K562 (cell line): ENCODE measurements at regions not wholly inside any gene's neighbourhood (a gene's known extent, or its start where the extent isn't known, plus 50 kb on each side); places are given as distances from the start of the nearest gene placed in this dataset.
A peak's percentile ranks its signal among the peaks of the same experiment; 100 is the strongest.

Source experiments
- ARID2 ChIP-seq: fragments of 450-650 bp; IDR thresholded peaks from 2 replicates; pipeline ENCODE4 v1.6.1; 2017; ENCODE audit warnings: antibody characterized with exemption, mild to moderate bottlenecking
- CEBPG ChIP-seq, 3 experiments: fragments of 200-800 bp in 1 of 3; sonication (Bioruptor generic) in 1 of 3; sonication (generic) in 1 of 3; formaldehyde crosslinking in 1 of 3; IDR thresholded peaks in 2 of 3; conservative IDR thresholded peaks in 1 of 3; 2 replicates each; pipeline versions ENCODE4 v1.6.1 to v1.8.0; 2016 to 2022; ENCODE audit warnings: missing compliant biosample characterization in 2 of 3, missing genetic modification characterization in 2 of 3, mild to moderate bottlenecking in 1 of 3, missing genetic modification reagents in 1 of 3
- HMGN3 ChIP-seq: IDR thresholded peaks from 2 replicates; pipeline ENCODE4 v1.6.1; 2011; ENCODE audit warnings: borderline replicate concordance, low read depth, mild to moderate bottlenecking, mixed read lengths, low read length; ENCODE audit not compliant: insufficient read length; ENCODE audit errors: extremely low read depth
- HNRNPH1 ChIP-seq: fragments of 200-400 bp; formaldehyde crosslinking; optimal IDR thresholded peaks from 2 replicates; pipeline ENCODE3; 2017; ENCODE audit warnings: low read depth, mild to moderate bottlenecking, low read length, moderate library complexity
- IRF2 ChIP-seq: sonication (generic); formaldehyde crosslinking; IDR thresholded peaks from 2 replicates; pipeline ENCODE4 v1.8.1; 2022; ENCODE audit warnings: mild to moderate bottlenecking, missing genetic modification reagents
- KLF1 ChIP-seq: fragments of 450-650 bp; IDR thresholded peaks from 2 replicates; pipeline ENCODE4 v1.6.1; 2016; ENCODE audit warnings: missing genetic modification characterization, missing compliant biosample characterization
- MTA1 ChIP-seq: fragments of 450-650 bp; IDR thresholded peaks from 2 replicates; pipeline ENCODE4 v1.6.1; 2017; ENCODE audit warnings: borderline replicate concordance
- MYC ChIP-seq, 2 experiments: fragments of 250-450 bp in 1 of 2; sonication (Bioruptor Pico) in 1 of 2; IDR thresholded peaks; 2 replicates each; pipeline versions ENCODE4 v1.5.1 to v1.6.1; 2012 to 2021; ENCODE audit warnings: low read depth in 2 of 2, borderline replicate concordance in 1 of 2, improper control_type of control experiment in 1 of 2, low read length in 1 of 2, mild to moderate bottlenecking in 1 of 2, moderate library complexity in 1 of 2
- NONO ChIP-seq, 2 experiments: fragments of 200-400 bp in 1 of 2; fragments of 450-650 bp in 1 of 2; formaldehyde crosslinking in 1 of 2; IDR thresholded peaks; 2 replicates each; pipeline ENCODE4 v1.6.1; 2017; ENCODE audit warnings: low read depth in 2 of 2, mild to moderate bottlenecking in 2 of 2, moderate library complexity in 2 of 2, low read length in 1 of 2
- POLR2A ChIP-seq: fragments of 450-650 bp; conservative IDR thresholded peaks from 2 replicates; pipeline ENCODE4 v1.6.1; 2016
- RBFOX2 ChIP-seq: fragments of 200-400 bp; formaldehyde crosslinking; IDR thresholded peaks from 2 replicates; pipeline ENCODE4 v1.6.1; 2017; ENCODE audit warnings: low read depth, mild to moderate bottlenecking, low read length, moderate library complexity
- STAG1 ChIP-seq: sonication (generic); formaldehyde crosslinking; IDR thresholded peaks from 2 replicates; pipeline ENCODE4 v1.5.0; 2020; ENCODE audit warnings: missing genetic modification reagents, borderline replicate concordance
- ZNF140 ChIP-seq: fragments of 250-450 bp; sonication (Bioruptor Pico); IDR thresholded peaks from 2 replicates; pipeline ENCODE4 v1.8.0; 2021; ENCODE audit warnings: moderate library complexity, mild to moderate bottlenecking, inconsistent platforms
- ZNF232 ChIP-seq: sonication (generic); formaldehyde crosslinking; IDR thresholded peaks from 2 replicates; pipeline ENCODE4 v1.8.0; 2022; ENCODE audit warnings: mild to moderate bottlenecking, missing genetic modification reagents
- ZNF282 ChIP-seq: sonication (generic); formaldehyde crosslinking; IDR thresholded peaks from 2 replicates; pipeline ENCODE4 v1.8.1; 2023; ENCODE audit warnings: missing genetic modification reagents
- ZNF444 ChIP-seq: fragments of 250-450 bp; sonication (Bioruptor Pico); IDR thresholded peaks from 2 replicates; pipeline ENCODE4 v1.4.0; 2020; ENCODE audit warnings: mild to moderate bottlenecking, moderate library complexity
- ZNF764 ChIP-seq: fragments of 250-450 bp; sonication (Bioruptor Pico); IDR thresholded peaks from 2 replicates; pipeline ENCODE4 v1.4.0; 2020; ENCODE audit warnings: low read depth, mild to moderate bottlenecking, moderate library complexity
- ZNF778 ChIP-seq: fragments of 450-650 bp; formaldehyde crosslinking; IDR thresholded peaks from 2 replicates; pipeline ENCODE4 v1.4.0; 2020; ENCODE audit warnings: mild to moderate bottlenecking, moderate library complexity
- TF ChIP-seq, protein P1 (sequence below): sonication (generic); formaldehyde crosslinking; IDR thresholded peaks from 2 replicates; pipeline ENCODE4 v1.8.0; 2022; ENCODE audit warnings: mild to moderate bottlenecking, missing genetic modification reagents
- TF ChIP-seq, protein P2 (sequence below): fragments of 250-450 bp; sonication (Bioruptor Pico); IDR thresholded peaks from 2 replicates; pipeline ENCODE4 v1.8.0; 2021; ENCODE audit warnings: borderline replicate concordance, mild to moderate bottlenecking, moderate library complexity; ENCODE audit not compliant: poor library complexity, severe bottlenecking
- TF ChIP-seq, protein P3 (sequence below): fragments of 450-650 bp; IDR thresholded peaks from 2 replicates; pipeline ENCODE4 v1.6.1; 2018; ENCODE audit not compliant: partially characterized antibody

DNA sequence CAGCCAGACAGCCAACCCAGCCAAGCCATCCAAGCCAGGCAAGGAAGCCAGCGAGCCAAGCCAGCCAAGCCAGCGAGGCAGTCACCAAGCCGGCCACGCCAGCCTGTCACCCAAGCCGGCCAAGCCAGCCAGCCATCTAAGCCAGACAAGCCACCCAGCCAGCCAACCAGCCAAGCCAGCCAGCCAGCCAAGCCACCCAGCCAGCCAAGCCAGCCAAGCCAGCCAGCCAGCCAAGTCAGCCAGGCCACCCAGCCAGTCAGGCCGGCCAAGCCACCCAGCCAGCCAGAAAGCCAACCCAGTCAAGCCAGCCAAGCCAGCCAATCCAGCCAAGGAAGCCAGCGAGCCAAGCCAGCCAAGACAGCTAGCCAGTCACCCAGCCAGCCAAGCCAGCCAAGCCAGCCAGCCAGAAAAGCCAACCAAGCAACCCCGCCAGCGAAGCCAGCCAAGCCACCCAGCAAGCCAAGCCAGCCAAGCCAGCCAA lies 201.2 kb downstream of the GOLGA6L6 start (continued):
- no peak for TF ChIP-seq CEBPG (CRISPR knock-in tag; IDR thresholded peaks at IDR 0.05)
- TF ChIP-seq CEBPG (tag; conservative IDR thresholded peaks at IDR 0.05 in 1 of 2, IDR thresholded peaks at IDR 0.05 in 1 of 2) = no peak
- no peak for TF ChIP-seq HNRNPH1
- no peak for TF ChIP-seq HMGN3
- no peak for TF ChIP-seq ZNF778 (CRISPR knock-in tag)
- TF ChIP-seq ZNF282 (CRISPR knock-in tag) = no peak
- no peak for TF ChIP-seq ZNF444 (CRISPR knock-in tag)
- TF ChIP-seq KLF1 (tag) = no peak
- TF ChIP-seq ARID2 = no peak
- TF ChIP-seq IRF2 (CRISPR knock-in tag) = no peak
- TF ChIP-seq RBFOX2 = no peak
- TF ChIP-seq, protein P1, sequence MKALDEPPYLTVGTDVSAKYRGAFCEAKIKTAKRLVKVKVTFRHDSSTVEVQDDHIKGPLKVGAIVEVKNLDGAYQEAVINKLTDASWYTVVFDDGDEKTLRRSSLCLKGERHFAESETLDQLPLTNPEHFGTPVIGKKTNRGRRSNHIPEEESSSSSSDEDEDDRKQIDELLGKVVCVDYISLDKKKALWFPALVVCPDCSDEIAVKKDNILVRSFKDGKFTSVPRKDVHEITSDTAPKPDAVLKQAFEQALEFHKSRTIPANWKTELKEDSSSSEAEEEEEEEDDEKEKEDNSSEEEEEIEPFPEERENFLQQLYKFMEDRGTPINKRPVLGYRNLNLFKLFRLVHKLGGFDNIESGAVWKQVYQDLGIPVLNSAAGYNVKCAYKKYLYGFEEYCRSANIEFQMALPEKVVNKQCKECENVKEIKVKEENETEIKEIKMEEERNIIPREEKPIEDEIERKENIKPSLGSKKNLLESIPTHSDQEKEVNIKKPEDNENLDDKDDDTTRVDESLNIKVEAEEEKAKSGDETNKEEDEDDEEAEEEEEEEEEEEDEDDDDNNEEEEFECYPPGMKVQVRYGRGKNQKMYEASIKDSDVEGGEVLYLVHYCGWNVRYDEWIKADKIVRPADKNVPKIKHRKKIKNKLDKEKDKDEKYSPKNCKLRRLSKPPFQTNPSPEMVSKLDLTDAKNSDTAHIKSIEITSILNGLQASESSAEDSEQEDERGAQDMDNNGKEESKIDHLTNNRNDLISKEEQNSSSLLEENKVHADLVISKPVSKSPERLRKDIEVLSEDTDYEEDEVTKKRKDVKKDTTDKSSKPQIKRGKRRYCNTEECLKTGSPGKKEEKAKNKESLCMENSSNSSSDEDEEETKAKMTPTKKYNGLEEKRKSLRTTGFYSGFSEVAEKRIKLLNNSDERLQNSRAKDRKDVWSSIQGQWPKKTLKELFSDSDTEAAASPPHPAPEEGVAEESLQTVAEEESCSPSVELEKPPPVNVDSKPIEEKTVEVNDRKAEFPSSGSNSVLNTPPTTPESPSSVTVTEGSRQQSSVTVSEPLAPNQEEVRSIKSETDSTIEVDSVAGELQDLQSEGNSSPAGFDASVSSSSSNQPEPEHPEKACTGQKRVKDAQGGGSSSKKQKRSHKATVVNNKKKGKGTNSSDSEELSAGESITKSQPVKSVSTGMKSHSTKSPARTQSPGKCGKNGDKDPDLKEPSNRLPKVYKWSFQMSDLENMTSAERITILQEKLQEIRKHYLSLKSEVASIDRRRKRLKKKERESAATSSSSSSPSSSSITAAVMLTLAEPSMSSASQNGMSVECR (CRISPR knock-in tag) = no peak
- TF ChIP-seq ZNF764 (CRISPR knock-in tag) = no peak
- no peak for TF ChIP-seq MYC (IDR thresholded peaks at IDR 0.05; ENCODE audit: low read depth, low read length)
- no peak for TF ChIP-seq MYC (CRISPR knock-in tag; IDR thresholded peaks at IDR 0.05; ENCODE audit: borderline replicate concordance, low read depth)
- no peak for TF ChIP-seq NONO (IDR thresholded peaks at IDR 0.05; ENCODE audit: low read depth in 2 of 2, low read length in 1 of 2)
- TF ChIP-seq, protein P2, sequence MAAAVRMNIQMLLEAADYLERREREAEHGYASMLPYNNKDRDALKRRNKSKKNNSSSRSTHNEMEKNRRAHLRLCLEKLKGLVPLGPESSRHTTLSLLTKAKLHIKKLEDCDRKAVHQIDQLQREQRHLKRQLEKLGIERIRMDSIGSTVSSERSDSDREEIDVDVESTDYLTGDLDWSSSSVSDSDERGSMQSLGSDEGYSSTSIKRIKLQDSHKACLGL (CRISPR knock-in tag) = no peak
- no peak for TF ChIP-seq ZNF232 (CRISPR knock-in tag)
- TF ChIP-seq POLR2A = no peak
- no peak for TF ChIP-seq MTA1
- TF ChIP-seq, protein P3, sequence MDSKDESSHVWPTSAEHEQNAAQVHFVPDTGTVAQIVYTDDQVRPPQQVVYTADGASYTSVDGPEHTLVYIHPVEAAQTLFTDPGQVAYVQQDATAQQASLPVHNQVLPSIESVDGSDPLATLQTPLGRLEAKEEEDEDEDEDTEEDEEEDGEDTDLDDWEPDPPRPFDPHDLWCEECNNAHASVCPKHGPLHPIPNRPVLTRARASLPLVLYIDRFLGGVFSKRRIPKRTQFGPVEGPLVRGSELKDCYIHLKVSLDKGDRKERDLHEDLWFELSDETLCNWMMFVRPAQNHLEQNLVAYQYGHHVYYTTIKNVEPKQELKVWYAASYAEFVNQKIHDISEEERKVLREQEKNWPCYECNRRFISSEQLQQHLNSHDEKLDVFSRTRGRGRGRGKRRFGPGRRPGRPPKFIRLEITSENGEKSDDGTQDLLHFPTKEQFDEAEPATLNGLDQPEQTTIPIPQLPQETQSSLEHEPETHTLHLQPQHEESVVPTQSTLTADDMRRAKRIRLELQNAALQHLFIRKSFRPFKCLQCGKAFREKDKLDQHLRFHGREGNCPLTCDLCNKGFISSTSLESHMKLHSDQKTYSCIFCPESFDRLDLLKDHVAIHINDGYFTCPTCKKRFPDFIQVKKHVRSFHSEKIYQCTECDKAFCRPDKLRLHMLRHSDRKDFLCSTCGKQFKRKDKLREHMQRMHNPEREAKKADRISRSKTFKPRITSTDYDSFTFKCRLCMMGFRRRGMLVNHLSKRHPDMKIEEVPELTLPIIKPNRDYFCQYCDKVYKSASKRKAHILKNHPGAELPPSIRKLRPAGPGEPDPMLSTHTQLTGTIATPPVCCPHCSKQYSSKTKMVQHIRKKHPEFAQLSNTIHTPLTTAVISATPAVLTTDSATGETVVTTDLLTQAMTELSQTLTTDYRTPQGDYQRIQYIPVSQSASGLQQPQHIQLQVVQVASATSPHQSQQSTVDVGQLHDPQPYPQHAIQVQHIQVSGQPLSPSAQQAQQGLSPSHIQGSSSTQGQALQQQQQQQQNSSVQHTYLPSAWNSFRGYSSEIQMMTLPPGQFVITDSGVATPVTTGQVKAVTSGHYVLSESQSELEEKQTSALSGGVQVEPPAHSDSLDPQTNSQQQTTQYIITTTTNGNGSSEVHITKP = no peak
- TF ChIP-seq ZNF140 (CRISPR knock-in tag) = no peak
- peak; percentile 38; the same call in 1 of the 2 replicates for TF ChIP-seq STAG1 (CRISPR knock-in tag)
